DMS53 treated with DMSO at 0.1 percent for 48 hours (cell line): ENCODE measurements at regions not wholly inside any gene's neighbourhood (a gene's known extent, or its start where the extent isn't known, plus 50 kb on each side); places are given as distances from the start of the nearest gene placed in this dataset.

Experiments
- DNase-seq: peaks from one replicate; lab custom pipeline; 2025; ENCODE audit not compliant: unreplicated experiment; lab: John Stamatoyannopoulos, UW

DNA sequence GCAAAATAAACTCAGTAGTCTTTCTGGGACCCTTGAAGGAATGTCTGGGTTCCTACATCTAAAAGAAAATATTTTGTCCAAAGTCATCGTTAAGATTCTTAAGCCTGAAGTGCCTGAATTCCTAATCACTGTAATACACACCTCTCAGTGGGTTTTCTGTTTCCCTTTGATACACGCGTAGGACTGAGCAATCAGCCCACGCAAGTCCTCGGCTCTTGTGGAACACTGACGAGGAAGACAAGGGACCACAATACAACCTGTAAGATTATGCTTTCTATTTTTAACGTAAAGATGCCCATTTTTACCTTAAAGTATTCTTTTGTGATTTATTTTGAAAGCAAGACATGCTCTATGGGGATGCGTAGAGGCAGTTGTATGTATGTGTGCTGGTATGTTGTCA, 472.8 kb upstream of the CELF2 start:
- no peak for DNase-seq

DNA sequence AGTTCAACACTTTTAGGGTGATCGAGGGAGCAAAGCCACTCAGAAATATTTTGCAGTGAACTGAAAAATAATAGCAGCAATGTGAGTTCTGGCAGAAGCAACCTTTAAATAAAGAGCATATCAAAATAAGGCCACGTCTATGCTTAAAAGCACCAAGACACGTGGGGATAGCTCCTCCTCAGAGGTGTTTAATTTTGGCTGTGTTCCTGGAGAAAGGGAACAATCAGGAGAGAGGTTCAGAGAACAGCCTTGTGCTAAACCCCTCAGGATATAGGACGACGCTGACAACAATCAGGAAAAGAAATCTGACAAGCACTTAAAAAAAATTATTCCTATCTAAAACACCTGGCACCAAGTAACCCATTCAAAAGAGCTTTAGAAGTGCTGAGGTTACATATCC, 471.9 kb upstream of the CELF2 start:
- DNase-seq: no peak

DNA sequence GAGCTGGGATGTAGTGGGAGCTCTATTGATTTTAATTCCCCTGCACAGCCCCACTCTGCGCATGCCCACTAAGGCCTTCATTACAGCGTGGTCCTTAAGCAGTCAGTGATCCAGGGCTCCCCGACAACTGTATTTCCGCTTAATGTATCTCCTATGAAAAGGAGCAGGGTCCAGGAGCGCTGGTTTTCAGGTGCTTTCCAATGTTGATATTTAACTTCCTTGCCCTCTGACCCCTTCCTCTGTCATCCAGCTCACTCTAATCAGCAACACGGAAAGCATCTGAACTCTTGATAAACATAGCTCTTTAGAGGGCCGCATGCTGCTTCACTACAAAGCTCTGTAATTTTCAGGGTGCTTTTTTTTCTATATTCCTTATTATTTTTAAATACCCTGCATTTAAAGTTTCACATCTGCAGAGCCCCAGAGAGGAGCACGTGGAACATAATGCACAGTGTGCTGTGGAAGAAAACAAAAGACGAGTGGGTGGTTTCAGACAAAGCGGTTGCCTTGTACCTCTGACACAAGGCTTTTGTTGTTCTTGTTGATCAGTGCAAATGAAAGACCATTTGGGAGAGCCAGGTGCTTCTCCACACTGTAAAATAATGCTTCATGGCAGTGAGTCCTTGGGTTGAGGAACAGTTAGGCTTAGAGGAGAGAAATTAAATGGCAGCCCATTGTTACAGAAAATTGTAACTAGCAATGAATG, 465.9 kb upstream of the CELF2 start:
- no peak for DNase-seq

DNA sequence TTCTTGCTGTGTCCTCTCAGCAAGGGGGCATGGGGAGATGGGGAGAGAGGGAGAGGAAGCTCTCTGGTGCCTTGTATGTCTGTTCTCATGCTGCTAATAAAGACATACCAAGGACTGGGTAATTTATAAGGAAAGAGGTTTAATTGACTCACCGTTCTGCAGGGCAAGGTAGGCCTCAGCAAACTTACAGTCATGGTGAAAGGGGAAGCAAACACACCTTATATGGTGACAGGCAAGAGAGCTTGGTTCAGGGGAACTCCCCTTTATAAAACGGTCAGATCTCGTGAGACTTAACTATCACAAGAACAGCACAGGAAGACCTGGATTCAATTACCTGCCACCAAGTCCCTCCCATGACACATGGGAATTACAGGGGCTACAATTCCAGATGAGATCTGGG, 464.7 kb upstream of the CELF2 start:
- DNase-seq: no peak

DNA sequence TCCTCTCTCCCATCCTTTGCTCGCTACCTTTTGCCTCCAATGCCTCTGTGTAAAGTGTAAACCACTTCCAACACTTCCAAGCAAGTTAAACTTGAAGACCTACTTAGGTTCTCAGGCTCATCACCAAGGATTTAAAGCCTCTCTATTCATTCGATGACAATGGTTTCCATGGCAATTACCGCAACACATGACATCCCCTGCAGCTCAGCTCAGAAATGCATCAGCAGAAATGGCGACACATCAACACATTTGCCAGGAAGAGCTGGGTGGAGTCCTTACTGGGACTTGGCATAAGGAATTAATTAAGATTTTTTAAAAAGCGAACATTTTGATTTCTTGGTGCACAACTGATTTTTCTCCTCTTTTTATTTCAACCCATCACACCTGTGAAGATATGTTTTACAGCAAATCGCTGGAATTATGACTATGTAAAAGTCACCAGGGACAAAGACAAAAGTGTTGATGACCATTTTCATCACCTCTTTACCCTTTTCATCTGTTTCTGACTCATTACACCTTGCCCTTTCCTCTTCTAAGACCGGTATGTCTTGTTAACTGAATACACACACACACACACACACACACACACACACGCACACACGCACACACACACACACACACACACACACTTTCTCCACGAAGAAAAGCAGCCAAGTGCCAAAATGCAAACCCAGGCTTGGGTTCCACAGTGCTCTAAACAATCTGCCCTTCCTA, 453.4 kb upstream of the CELF2 start:
- DNase-seq: no peak

DNA sequence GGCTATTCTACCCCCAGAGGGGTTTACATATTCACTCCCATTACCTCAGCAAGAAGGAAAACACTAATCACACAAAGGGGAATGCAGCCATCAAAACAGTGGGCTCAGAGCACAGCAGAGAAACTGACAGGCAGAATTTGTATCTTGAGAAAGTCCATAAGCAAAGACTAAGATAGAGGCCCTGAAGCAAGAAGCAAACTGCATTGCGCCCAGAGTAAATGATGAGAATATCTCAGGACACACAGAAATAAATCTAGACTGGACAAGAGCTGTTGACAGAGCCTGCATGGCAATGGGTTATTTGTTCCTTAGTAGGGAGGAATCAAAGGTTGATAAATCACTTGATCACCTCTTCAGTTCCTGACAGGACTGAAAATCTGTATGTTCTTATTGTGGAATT, 440.7 kb upstream of the CELF2 start:
- DNase-seq: no peak

DNA sequence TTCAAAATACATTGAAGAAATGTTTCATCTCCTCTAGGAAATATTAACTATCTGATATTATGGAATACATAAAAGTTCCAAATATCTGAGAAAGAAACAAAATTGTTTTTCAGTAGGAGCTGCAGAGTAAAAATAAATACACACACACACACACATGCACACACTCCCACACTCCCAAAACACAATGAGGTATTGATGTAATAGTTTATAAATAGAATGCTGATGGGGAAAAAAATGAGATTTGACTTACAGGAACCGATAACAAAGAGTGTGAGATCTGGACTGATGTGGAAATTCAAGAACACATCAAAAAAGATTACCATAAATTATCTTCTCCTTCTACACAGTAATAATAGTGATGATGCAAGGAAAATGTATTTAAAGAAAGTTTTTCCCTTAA, 438.0 kb upstream of the CELF2 start:
- DNase-seq: no peak

DNA sequence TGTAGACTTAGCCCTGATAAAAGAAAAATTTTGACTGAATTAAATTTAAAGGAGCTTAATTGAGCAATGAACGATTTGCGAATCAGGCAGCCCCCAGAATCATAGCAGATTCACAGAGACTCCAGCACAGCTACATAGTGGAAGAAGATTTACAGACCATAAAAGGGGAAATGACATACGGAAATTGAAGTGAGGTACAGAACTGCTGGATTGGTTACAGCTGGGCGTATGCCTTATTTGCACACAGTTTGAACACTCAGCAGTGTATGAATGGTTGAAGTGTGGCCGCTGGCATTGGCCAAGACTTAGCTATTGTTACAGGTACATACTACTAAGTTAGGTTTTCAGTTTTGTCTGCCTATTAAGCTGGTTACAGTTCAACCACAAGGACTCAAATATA, 433.5 kb upstream of the CELF2 start:
- no peak for DNase-seq

DNA sequence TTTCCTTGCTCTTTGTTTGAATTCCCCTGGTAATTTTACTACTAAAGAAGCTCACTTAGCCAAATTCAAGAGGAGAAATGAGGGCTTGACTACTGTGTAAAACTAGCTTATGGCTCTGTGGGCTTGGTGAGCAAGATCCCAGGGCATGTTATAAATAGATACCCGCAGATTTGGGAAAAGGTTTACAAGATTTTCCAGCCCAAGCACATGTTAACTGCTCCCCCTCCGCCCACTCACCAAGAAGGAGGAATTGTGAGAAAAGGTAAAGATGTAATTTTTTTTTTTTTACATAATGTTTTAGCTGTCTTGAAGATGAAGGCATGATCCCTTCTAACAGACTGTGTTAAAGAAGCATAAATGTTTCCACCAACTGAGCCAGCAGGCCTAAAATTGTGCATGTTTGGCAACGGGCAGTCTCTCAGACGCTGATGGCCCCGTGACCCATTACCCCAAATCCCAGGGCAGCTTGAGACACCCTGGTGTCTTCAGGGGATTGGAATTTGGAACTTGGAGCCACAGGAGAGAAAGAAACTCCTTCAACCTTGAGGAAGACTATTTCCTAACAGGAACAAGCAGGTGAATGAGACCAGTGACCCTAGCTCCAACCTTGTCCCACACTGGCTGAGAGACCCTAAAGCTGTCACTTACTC, 429.8 kb upstream of the CELF2 start:
- no peak for DNase-seq

DNA sequence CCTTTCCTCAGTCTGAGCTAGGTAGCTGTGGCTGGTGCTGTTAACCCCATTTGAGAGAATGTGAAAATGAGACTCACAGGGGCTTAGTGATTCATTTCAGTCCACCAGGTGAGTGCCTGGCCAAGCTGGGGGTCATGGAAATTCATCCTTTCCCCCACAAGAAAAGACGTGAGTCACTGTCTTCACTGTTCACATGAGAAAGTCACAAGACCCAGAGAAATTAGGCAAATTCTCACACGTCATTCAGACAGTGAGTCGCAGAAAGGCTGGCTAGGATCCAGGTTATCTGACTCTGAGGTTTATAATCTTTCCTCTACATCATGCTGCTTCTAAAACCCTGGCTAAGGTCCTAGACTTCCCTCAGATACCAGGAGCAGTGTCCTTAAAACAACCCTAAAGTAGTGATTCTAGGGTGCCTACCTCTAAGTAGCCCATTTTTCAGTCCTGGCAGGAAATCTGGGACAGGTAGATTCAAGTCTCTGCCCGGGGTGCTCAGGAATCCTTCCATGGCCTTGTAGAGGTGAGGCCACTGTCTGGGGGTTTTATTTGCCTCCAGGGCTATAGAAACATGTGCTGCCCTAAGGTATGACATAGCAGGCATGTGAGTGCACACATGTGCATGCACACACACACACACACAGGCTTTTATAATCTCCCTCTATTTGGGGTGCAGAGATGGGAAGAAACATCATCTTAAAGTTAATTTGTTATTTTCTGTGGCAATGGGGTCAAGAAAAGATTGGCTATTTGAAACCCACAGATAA, 427.9 kb upstream of the CELF2 start:
- no peak for DNase-seq

DNA sequence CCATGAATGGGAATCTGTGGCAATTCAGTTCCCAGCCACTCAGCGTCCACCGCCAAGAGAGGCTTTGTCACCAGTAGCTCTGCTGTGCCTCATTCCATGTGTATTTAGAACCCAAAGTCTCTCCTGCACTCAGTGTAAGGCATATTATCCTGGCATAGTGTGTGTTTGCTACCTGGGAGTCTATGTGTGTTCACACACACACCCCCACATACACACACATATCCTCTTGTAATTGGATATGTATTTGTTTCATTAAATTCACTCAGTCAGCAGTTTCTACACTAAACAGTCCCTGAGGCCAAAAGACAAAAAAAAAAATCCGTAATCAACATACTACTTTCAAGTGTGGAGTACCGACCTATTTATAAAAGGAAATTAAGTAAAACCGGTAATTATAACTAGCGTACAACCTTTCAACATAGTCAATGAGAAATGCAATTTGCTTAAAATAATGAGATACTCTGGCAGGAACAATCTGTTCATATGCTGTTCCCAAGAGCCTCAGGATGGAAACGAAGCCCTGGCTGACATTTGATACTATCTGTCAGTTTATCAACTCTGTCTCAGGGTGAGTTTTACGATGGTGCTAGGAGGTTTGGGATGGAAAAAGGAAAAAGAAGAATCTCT, 425.8 kb upstream of the CELF2 start:
- DNase-seq: no peak

DNA sequence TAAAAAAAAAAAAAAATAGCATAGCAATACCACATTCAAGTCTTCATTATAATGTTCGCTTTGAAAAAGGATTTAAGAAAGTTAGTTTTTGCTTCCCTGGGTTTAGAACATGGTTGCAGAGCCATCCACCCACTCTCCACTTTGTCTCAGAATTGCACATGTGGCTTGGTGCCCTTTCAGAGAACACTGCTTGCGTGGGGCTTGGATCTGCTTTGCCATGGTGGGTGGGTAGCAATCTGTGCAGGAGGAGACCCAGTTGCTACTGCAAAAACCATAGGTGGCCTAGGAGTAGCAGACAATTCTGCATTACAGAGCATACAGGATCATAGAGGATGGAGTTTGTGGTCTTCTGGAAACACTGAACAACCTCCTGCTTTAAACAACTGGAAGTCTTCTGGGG, 421.4 kb upstream of the CELF2 start:
- no peak for DNase-seq

DNA sequence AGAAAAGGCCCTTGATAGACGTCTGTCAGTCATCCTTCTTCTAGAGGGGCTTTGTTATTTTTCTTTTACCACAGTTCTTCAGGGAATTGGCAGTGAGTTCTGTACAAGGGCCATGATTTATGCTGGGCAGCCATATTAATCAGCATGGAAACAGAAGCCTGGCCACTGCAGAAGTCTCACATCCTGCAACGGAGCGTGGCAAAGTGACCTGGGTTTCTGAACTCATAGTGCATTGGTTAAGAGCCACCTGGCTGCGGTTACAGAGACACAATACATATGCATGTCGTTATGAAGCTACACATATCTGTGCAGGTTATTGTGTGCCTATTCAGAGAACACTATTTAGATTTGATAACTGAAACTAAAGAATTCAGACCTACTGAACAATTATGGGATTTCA, 419.4 kb upstream of the CELF2 start:
- DNase-seq: no peak

DNA sequence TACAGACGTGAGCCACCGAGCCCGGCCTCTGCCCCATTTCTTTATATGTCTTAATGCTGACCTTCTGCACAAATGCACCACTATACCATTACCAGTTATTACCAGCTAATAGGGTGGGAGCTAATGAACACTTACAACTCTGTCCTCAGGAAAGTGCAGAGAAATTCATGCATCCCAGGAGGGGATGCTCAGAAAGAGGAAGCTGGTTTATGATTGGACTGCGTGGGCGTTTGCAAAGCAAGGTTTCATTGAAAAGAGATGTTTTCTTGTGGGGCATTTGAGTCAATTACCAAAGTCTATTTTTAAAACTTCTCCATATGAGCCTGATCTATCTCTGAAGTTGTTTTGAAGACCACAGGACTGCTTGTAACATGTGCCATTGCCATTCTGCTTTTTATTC, 417.7 kb upstream of the CELF2 start:
- DNase-seq: no peak

DNA sequence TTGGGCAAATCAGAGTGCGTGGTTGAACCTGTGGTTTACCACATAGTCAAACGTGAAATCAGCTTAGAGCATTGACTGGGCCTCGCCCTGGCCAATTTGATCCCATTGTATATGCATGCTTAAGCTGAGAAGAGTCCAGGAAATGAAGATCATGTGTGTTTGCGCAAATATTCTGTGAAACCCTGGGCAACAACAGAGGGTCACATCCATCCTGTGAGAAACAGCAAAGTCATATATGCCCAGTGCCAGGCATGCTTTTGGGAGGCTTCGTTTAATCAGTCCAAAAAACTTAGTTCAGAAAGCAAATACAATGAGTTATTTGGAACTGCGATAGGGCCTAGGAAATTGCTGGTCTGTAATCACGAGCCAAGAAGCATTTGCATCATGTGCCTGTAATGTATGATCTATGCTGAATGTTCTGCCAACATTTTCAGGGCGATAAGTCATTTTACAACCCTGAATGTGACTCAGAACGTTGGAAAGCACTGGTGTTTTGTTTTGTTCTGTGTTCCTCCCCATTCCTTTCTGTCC, 412.1 kb upstream of the CELF2 start:
- DNase-seq: no peak

DNA sequence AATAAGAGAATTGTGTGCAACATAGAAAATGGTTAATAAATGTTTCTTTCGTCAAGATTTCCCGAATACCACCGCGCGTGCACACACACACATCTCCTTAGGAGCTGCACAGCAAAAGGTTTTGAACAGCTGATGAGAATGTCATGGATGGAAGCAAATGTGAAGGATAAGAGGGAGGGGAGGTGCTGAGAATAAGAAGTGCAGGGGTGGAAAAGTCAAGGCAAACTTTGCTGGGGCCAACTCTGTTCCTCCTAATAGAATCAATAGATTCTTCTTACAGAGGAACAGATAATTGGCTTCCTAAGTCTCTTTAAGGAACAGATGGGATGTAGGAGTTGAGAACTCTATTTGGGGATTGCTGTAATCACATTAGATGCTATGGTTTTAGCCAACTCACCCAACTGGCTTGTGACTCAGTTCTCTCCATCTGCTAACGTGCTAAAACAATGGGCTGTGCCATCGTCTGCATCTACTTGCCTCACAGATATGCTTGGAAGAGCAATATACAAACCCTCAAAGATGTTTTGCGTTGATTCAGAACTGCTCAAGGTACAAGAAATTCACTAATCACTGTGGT, 408.2 kb upstream of the CELF2 start:
- no peak for DNase-seq

DNA sequence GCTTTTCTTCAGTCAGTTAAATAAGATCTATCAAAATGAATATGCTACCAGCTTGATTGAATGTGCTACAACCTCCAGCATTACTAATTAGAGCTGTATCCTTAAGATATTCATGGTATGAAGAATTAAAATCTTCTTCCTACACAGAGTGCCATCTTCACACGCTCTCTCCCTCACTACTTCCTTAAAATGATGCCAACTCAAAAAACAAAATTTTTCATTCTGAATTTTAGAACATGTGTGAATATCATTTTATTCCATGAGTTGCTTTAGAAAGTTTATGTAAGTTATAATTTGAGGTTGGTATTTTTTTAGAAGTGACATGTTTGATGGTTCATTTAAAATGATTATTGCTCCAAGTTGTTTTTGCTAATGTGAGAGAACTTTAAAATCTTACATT, 407.5 kb upstream of the CELF2 start:
- DNase-seq: no peak

DNA sequence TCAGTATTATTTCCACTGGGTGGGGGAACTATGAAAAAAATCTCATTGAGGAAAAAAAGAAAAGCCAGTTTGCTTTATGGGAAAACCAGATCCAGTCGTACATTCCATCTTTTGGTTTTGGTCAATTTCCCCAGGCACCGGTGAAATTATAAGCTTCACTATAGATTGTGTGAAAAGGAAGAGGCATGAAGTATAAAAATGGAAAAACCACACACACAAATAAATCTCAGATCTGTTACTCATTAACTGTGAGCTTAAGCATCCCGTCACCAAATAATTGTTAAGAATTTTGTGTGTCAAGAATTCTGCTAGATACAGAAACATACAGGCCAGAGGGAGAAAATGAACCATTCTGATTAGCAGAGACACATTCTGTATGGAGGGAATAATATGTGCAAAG, 405.5 kb upstream of the CELF2 start:
- DNase-seq: no peak

DNA sequence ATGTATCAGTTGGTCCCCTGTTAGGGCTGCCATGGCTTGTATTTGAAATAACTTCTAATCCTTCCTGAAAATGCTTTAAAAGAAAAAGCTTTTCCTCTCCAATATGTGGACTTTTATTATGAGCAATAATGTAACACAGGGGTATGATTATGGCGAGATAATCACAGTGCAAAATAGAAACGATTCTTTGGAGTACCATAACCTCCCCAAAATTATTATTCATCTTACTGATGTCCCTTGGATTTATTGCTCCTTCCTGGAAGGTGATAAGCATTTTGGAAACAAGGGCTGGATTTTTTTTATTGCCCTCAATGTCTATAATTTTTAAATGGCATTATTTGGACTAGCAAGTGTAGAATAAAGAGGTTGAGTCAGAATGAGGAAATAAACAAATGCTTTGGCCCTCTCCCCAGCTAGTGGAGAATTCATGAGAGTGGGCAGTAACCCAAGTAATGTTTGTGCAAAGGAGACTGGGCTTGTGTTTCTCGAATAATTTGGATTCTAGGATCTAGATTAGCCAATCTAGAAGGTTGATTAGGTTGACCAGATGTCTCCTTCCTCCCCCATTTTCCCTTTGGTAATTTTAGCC, 403.9 kb upstream of the CELF2 start:
- no peak for DNase-seq

DNA sequence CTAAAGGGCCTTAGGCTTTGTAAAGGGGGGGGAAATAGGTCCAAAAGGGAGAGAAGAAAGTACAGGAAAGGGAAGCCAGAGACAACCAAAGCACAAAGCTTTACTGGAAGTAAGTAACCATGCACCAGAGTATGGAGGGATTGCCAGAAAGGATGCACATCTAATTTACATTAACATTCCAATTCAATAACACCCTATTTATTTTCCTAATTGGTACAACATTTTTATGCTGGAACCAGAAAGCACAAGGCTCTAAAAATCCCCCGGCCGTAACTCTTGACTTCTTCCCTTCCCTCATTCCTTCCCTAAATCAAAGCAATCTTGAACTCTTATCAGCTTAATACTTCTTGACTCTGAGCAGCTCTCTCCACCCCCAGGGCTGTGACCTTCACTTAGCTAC, 400.0 kb upstream of the CELF2 start:
- no peak for DNase-seq
